Endothelial cell of umbilical vein (primary cell): ENCODE measurements at regions not wholly inside any gene's neighbourhood (a gene's known extent, or its start where the extent isn't known, plus 50 kb on each side); places are given as distances from the start of the nearest gene placed in this dataset.
"Not testable (repeated sequence)": the region's sequence is repeated elsewhere in the genome, so short reads cannot be mapped to it uniquely, and the experiment has no call there.

ENCODE experiments used
- BruUV-seq: library from RNA; stranded (reverse); fragments of 400-500 nt; replicated peaks from 2 replicates; lab custom pipeline; 2021; lab: Mats Ljungman, UMichigan
- CTCF ChIA-PET: fragments of 300-600, 350-600 bp; sonication (Branson Sonifier 250); formaldehyde crosslinking; loops from one replicate; lab custom pipeline; 2021; ENCODE audit warnings: antibody characterized with exemption, inconsistent platforms; lab: Charles Lee
- POLR2A ChIA-PET: fragments of 300-600, 350-600 bp; sonication (Branson Sonifier 250); formaldehyde crosslinking; loops from one replicate; lab custom pipeline; 2021; ENCODE audit warnings: antibody characterized with exemption, inconsistent platforms; lab: Charles Lee
- DNase-seq: peaks from one replicate; pipeline ENCODE4 v3.0.0-alpha.2; 2011; ENCODE audit warnings: low read depth, low spot score
- FAIRE-seq: peaks from 2 replicates; lab custom pipeline; 2011; peaks lifted over from hg19 to GRCh38; lab: Jason Lieb, UNC
- H2AFZ ChIP-seq: 2 replicates; pipeline ENCODE4 v1.6.0; 2012; ENCODE audit warnings: low read depth, low read length, control low read depth, inconsistent platforms
- H3K27ac ChIP-seq: 2 replicates; pipeline ENCODE4 v1.5.1; 2011; ENCODE audit warnings: low read depth, mild to moderate bottlenecking, control low read depth, low read length, moderate library complexity; ENCODE audit not compliant: insufficient read depth
- H3K27me3 ChIP-seq, 2 experiments: 2 replicates each; pipeline versions ENCODE4 v1.6.0 to v1.6.1; 2011; ENCODE audit warnings: low read length in 2 of 2, mixed read lengths in 1 of 2; ENCODE audit not compliant: control insufficient read depth in 2 of 2, insufficient read depth in 2 of 2
- H3K36me3 ChIP-seq, 2 experiments: 2 replicates in 1 of 2; 3 replicates in 1 of 2; pipeline ENCODE4 v1.5.1; 2011; ENCODE audit warnings: low read length in 2 of 2, mild to moderate bottlenecking in 1 of 2, moderate library complexity in 1 of 2; ENCODE audit not compliant: control insufficient read depth in 2 of 2, insufficient read depth in 2 of 2; ENCODE audit errors: extremely low read depth in 1 of 2
- H3K4me1 ChIP-seq: 3 replicates; pipeline ENCODE4 v1.5.1; 2011; ENCODE audit warnings: mild to moderate bottlenecking, low read length; ENCODE audit not compliant: control insufficient read depth, insufficient read depth; ENCODE audit errors: extremely low read depth
- H3K4me2 ChIP-seq: 2 replicates; pipeline ENCODE4 v1.6.1; 2011; ENCODE audit warnings: low read length, control low read depth, mixed read lengths; ENCODE audit not compliant: insufficient read depth
- H3K4me3 ChIP-seq, 3 experiments: fragments of 200-600 bp in 1 of 3; sonication (generic), shearing (Covaris generic) in 1 of 3; replicated peaks in 1 of 3; 2 replicates each; pipeline ENCODE4 v1.5.1; 2011 to 2016; ENCODE audit warnings: control low read depth in 3 of 3, low read length in 3 of 3, mild to moderate bottlenecking in 2 of 3, inconsistent platforms in 1 of 3, low read depth in 1 of 3, moderate library complexity in 1 of 3; ENCODE audit not compliant: insufficient read depth in 1 of 3
- H3K79me2 ChIP-seq: 2 replicates; pipeline ENCODE4 v1.6.0; 2012; ENCODE audit warnings: low read length, inconsistent platforms; ENCODE audit not compliant: control insufficient read depth, insufficient read depth
- H3K9ac ChIP-seq: replicated peaks from 2 replicates; pipeline ENCODE3; 2011; ENCODE audit warnings: low read length, control low read depth; ENCODE audit not compliant: insufficient read depth; ENCODE audit errors: extremely low read depth
- H3K9me1 ChIP-seq: replicated peaks from 3 replicates; pipeline ENCODE4 v1.6.0; 2011; ENCODE audit warnings: mild to moderate bottlenecking, low read length; ENCODE audit not compliant: control insufficient read depth, insufficient read depth; ENCODE audit errors: extremely low read depth
- H3K9me3 ChIP-seq: replicated peaks from 2 replicates; pipeline ENCODE4 v1.5.1; 2012; ENCODE audit warnings: low read length, inconsistent platforms; ENCODE audit not compliant: control insufficient read depth, insufficient read depth
- H4K20me1 ChIP-seq: replicated peaks from 2 replicates; pipeline ENCODE3; 2011; ENCODE audit warnings: mild to moderate bottlenecking, low read length; ENCODE audit not compliant: control insufficient read depth, insufficient read depth; ENCODE audit errors: extremely low read depth
- dilution Hi-C: fragments of 300-500 bp; cut with MboI; formaldehyde crosslinking; loops from one replicate; pipeline ENCODE4 v1.15.0; 2019; ENCODE audit warnings: low sequenced_read_pairs; ENCODE audit not compliant: extremely low pct_ligation_motif_present
- intact Hi-C: fragments of 100-400 bp; cut with micrococcal nuclease; formaldehyde crosslinking; loops from one replicate; pipeline ENCODE4 v1.10.0; 2022

GRCh38 chr2:89856305-89856704, 1164.8 kb downstream of the RPIA start:
- H3K9me1 ChIP-seq, H3K27ac ChIP-seq, BruUV-seq, dilution Hi-C loops, H3K4me2 ChIP-seq, CTCF ChIA-PET, H3K4me3 ChIP-seq, H3K36me3 ChIP-seq, H3K27me3 ChIP-seq, POLR2A ChIA-PET, intact Hi-C loops, DNase-seq, H3K4me1 ChIP-seq, H3K9me3 ChIP-seq, H3K9ac ChIP-seq, H3K79me2 ChIP-seq, H4K20me1 ChIP-seq, H2AFZ ChIP-seq, FAIRE-seq: not testable (repeated sequence)

GRCh38 chr2:89862164-89862563, 1170.7 kb downstream of the RPIA start:
- intact Hi-C loops: not testable (repeated sequence)

GRCh38 chr2:89863209-89863608, 1171.7 kb downstream of the RPIA start:
- H3K36me3 ChIP-seq, H3K27ac ChIP-seq, CTCF ChIA-PET, POLR2A ChIA-PET, intact Hi-C loops, H2AFZ ChIP-seq, H3K9me3 ChIP-seq, dilution Hi-C loops, H4K20me1 ChIP-seq, H3K4me2 ChIP-seq, H3K9ac ChIP-seq, H3K79me2 ChIP-seq, H3K27me3 ChIP-seq, FAIRE-seq, H3K4me3 ChIP-seq, H3K9me1 ChIP-seq, DNase-seq, H3K4me1 ChIP-seq, BruUV-seq: not testable (repeated sequence)

More at GRCh38 chr2:89862164-89862563, 1170.7 kb downstream of the RPIA start:
- CTCF ChIA-PET, H3K4me2 ChIP-seq, H2AFZ ChIP-seq, H3K4me1 ChIP-seq, H3K79me2 ChIP-seq, H4K20me1 ChIP-seq, H3K9me3 ChIP-seq, DNase-seq, H3K27ac ChIP-seq, H3K9ac ChIP-seq, H3K36me3 ChIP-seq, H3K27me3 ChIP-seq, BruUV-seq, H3K4me3 ChIP-seq, dilution Hi-C loops, FAIRE-seq, POLR2A ChIA-PET, H3K9me1 ChIP-seq: not testable (repeated sequence)

GRCh38 chr2:89874810-89875595, 1183.5 kb downstream of the RPIA start:
- BruUV-seq, H2AFZ ChIP-seq, H3K9ac ChIP-seq, dilution Hi-C loops, H3K4me1 ChIP-seq, DNase-seq, H3K4me2 ChIP-seq, H3K27me3 ChIP-seq, H3K27ac ChIP-seq, CTCF ChIA-PET, POLR2A ChIA-PET, intact Hi-C loops, H4K20me1 ChIP-seq, H3K9me3 ChIP-seq, H3K9me1 ChIP-seq, H3K4me3 ChIP-seq, H3K79me2 ChIP-seq, H3K36me3 ChIP-seq: not testable (repeated sequence)
- peak; percentile 49 for FAIRE-seq
